GM19035 (cell line): ENCODE measurements at regions not wholly inside any gene's neighbourhood (a gene's known extent, or its start where the extent isn't known, plus 50 kb on each side); places are given as distances from the start of the nearest gene placed in this dataset.
A peak's percentile ranks its signal among the peaks of the same experiment; 100 is the strongest.

Experiments used
- ATAC-seq: cut with Tn5 transposase; IDR thresholded peaks from one replicate; pipeline ENCODE4 v1.9.1; 2021; ENCODE audit not compliant: unreplicated experiment

GRCh38 chr10:123402021-123402420 is 247.8 kb downstream of the BUB3 start:
- ATAC-seq: no peak

DNA sequence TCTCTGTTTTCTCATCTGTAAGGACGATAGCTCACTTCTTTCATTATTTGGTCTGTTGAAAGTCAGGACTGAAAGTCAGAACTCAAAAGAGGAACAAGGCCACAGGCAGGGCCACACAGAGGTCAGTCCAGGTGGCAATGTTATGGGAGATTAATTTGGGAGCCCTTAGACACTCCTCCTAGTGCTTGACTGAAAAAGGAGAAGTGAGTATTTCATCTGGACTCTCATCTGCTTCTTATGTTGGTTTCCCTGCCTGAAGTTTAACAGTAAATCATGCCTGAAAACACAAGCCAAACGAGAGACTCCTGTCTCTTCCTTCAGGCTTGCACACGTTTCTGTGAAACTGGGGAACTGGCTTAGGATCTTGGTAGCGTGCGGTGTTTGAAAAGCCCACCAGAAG is 248.5 kb downstream of the BUB3 start:
- ATAC-seq: peak; percentile 80

- no peak for ATAC-seq
Observed at GRCh38 chr10:123404357-123404756, 250.2 kb downstream of the BUB3 start.

- no peak for ATAC-seq
Observed at GRCh38 chr10:123408660-123409059, 254.5 kb downstream of the BUB3 start.

DNA sequence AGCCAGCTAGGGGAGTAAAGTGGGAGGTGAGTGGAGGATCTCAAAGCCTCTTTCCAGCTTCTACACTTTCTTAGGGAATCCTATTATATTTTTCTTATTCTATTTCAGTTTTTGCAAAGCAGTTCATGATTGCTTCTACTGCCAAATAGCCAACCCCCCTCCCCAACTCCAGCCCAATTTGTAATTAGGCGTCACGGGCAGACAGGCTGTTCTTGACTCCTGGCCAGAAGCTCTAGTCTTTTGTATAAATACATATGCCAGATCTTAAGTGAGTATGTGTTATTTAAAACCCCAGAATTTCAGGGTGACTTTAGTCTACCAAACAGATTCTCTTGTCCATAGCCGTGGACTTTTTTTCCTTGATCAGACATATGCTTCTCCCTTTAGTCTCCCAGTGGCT is 255.2 kb downstream of the BUB3 start:
- no peak for ATAC-seq

DNA sequence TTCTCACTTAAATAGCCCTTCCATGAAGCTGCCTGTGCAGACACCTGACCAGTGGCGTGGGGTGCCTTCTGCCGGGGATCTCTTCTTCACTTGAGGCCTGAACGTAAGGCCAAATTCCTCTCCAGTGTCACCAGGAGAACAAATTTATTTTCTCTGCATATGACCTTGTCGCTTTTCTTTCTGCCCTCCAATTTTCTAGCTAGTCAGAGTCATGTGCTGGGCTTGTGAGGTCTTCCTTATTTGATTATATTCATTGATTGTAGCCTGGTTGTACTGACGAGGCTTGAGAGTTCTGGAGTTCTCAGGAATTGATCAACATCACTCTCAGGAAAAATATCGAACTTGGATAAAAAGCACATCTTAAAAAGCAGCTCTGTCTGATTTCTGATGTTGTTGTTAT is 255.7 kb downstream of the BUB3 start:
- no peak for ATAC-seq

GRCh38 chr10:123413353-123413752 is 252.8 kb upstream of the GPR26 start:
- ATAC-seq: no peak

- no peak for ATAC-seq
Observed at GRCh38 chr10:123415523-123415922, 250.6 kb upstream of the GPR26 start.

DNA sequence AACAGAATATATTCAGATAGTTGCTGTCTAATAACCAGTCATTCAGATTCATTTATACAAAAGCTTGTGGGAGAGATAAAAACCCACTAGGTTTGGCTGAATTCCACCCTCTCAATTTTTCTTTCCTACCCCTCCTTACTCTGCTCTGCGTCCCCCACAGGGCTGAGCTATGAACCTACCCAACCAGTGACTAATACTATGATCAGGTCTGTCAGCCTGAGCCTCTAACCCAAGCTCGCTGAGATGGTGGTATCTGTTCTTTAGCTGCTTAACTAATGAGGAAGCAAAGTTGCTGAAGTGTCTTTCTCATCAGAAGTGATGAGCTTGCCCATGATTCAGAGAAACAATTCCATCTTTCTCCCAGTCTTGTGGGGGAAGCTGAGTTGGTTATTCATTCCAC is 248.7 kb upstream of the GPR26 start:
- ATAC-seq: no peak

DNA sequence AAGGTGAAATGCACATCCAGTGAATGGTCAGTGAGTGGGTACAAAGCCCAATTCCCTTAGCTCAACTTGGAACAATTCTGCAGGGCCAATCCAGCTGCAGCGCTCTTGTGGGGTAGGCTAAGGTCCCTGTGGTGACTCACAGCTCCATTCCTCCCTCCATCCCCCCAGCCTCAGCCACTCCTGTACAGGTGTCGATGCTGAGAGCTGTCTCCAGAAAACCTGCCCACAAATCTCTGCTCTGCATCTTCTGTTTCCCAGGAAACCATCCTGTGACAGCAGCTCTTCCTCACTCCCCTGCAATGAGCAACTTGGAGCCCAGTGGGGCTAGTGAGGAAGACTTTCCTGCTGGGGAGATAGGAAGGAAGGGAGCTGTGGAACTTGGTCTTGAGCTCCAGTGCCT is 244.7 kb upstream of the GPR26 start:
- no peak for ATAC-seq

DNA sequence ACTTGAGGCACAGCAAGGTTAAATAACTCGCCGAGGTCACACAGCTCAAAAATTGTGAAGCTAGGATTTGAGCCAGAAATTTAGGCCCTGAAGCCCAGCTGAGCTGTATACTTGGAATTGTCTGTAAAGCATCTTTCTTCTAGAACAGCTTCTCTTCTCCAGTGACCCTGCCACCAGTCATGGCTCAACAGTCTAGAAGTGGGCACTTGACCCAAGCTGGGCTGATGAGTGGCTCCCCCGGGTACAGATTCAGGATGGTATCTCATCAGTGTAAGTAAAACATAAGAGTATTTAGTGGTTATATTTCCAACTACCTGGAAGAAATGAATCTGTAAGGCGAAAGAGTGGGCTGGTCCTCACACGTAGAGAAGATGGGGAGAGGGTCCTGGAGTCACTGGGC is 243.9 kb upstream of the GPR26 start:
- no peak for ATAC-seq

DNA sequence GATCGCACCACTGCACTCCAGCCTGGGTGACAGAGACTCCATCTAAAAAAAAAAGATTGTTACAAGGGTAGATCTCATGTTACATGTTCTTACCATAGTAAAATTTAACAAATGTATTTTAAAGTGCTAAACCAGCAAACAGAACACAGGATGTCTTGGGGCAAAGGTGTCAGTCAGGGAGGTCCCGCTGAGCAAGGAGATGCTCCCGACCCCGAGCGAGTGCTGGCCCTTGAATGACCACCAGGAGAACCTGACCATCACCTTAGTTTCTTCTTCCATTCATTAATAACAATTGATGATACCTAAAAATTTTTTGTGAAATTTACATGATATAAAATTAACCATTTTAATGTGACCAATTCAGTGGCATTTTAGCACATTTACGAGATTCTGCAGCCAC is 241.6 kb upstream of the GPR26 start:
- ATAC-seq: no peak

DNA sequence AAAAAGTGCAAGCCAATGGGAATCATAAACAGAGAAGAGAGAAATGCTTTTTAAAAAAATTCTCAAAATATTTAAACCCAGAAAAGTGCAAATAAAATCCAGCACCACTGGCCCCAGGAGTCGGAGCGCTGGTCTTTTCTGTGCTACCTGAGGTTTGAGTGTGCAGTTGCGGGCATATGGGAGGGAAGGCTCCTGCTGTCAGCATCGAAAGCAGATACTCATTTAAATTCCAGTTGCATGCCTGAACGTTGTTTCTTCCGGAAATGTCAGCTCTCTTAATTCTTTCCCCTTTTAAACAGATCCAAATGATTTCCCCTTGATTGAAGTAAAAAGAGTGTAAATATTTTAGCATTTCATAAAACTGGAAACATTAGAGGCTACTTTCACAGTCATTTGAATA is 240.5 kb upstream of the GPR26 start:
- no peak for ATAC-seq

- no peak for ATAC-seq
Observed at GRCh38 chr10:123427165-123427786, 238.9 kb upstream of the GPR26 start.

DNA sequence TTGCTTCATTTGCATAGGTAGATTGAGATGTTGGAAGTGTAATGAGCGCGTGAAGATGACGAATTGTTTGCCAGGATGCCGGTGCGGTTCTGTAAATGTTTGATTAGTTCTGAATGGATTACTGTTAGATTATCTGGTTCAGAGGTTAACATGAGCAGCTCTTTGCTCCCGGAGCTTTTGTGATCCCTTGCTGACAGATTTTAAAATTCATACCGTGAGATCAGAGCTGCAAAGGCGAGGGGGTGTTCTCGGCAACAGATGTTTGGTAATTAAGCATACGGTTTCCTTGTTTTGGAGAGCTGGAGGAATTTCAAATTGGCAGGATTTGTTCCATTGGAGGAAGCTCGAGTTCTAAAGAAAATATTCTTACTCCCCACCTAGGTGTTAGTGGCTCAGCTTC is 237.8 kb upstream of the GPR26 start:
- no peak for ATAC-seq

- no peak for ATAC-seq
Observed at GRCh38 chr10:123429706-123430221, 236.4 kb upstream of the GPR26 start.

DNA sequence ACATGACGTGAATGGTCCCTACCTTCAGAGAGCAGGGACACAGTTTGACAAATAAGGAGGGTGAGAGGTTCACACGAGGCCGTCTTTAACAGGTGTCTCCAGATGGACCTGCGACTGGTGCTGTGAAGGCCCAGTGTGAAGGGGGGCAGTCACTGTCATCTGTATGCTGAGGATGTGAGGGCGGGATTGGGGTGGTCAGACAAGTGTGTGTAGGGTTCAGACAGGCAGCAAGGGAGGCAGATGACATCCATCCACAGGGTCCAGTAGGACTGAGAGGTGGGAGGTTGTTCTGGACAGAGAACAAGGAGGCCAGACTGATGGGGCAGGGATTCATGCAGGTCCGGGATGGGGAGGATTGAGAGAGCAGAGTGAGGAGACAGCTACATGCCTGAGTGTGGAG is 232.6 kb upstream of the GPR26 start:
- ATAC-seq: no peak

- no peak for ATAC-seq
Observed at GRCh38 chr10:123434435-123435039, 231.6 kb upstream of the GPR26 start.

GRCh38 chr10:123442901-123443300 is 223.3 kb upstream of the GPR26 start:
- peak; percentile 88 for ATAC-seq

DNA sequence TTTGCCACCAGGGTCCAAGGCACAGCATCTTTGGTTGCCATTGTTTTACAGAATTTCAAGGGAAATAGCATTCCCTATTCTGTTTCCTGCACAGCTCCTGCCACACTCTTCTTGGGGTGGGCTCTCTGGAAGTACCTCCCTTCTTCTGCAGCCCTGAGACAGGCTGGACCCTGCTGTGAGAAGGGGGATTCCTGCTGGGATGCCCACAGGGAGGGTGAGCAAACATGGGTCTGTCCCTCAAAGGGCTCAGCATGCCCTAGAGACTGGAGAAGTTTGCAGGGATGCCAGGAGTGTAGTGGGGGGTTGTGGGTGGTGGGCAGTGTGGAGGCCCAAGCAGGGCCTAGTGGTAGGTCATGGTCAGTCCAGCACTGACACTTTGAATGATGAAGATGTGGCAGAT is 222.2 kb upstream of the GPR26 start:
- ATAC-seq: no peak

DNA sequence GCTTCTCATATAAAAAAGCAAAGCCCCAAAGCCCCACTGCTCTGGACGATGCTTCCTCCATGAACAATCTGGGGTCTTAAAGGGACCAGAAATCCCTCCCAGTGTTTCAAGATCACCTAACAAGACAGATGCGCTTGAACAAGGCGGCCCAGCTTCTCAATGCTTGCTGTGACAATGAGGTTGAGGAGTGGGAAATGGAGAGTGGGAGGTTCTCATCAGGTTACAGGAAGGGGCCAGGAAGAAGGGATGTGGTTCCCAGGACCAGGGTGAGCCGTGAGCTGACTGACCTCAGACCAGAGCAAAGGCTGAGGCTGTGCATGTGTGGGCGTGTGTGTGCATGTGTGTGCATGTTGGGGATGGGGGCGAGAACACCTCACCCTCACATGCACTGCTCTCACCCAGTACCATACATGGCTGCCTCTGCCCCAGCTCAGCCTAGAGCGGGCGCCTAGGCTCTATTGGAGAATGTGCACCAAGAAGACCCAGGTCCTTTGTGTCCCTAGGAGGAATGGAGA is 220.8 kb upstream of the GPR26 start:
- no peak for ATAC-seq

DNA sequence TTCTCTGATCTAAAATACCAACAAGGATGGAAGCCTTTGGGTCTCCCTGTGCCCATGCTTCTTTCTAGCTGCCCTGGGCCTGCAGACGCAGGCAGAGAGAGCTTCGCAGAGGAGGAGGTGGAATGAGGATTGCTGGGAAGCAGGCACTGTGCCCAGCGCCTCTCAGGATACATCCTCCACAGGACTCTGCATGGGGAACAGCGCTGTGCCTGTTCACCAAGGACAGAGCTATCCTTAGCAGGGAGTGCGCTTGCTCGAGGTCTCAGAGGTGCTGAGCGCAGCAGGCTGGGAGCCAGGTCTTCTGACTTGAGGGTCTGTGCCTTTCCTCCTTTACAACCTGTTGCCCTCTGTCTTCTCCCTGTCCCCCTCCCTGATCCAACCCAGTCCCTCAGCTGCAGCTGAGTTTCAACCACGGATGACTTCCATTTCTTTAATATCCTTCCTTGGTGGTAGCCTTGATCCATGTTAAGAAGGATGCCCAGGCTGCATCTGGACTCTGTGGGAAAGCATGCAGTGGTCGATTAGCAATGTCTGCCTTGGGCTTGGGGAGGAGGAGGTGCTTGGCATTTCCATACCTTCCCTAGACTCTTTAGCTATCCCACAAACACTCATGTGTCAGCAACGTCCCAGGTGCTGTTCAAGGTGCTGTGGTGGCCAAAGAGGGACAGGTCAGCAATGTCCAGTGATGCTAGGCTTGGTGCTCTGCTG is 219.6 kb upstream of the GPR26 start:
- ATAC-seq: no peak
